Right ventricle myocardium inferior (tissue), 1 donor: ENCODE measurements at regions not wholly inside any gene's neighbourhood (a gene's known extent, or its start where the extent isn't known, plus 50 kb on each side); places are given as distances from the start of the nearest gene placed in this dataset.
A peak's percentile ranks its signal among the peaks of the same experiment; 100 is the strongest.

Source experiments
- ATAC-seq: fragments of 200-7000 bp; cut with Tn5 transposase; one replicate; pipeline ENCODE4 v1.9.1; 2020; ENCODE audit warnings: mild to moderate bottlenecking, moderate library complexity
- DNase-seq: peaks from one replicate; pipeline ENCODE4 v3.0.0; 2021; ENCODE audit errors: missing footprints
- intact Hi-C: fragments of 100-400 bp; cut with DNase I; formaldehyde crosslinking; loops from one replicate; pipeline ENCODE4 v1.11.0; 2022
- donor health status: DM: no; HTN: yes; CAD: no; lungs with severe emphysema.

DNA sequence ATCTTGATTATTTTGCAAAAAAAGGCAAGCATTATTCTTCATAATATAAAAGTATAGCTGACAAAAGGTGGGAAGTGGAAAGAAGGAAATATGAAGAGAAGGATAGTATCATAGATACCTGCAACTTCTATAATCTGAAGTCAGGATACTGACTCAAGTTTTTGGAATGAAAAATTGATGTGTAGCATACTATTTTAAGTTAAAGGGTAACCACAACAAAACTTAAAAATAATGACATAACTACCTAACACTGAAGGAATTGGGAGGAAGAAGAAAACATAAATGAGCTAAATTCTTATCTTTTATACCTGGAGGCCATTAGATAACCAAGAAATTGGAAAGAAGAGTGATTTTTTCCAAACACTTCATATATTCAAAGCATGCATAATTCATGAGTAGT is 51.8 kb upstream of the TLE1 start:
- DNase-seq (no peak), ATAC-seq (no peak)
- intact Hi-C loops: no loop called here

- intact Hi-C loops: no loop called here
- DNase-seq: no peak
- ATAC-seq: no peak
Measured at GRCh38 chr9:81748091-81748490, 58.7 kb upstream of the TLE1 start.

GRCh38 chr9:81753436-81753835 is 64.1 kb upstream of the TLE1 start:
- no peak for DNase-seq
- ATAC-seq: no peak
- intact Hi-C loops: no loop called here

DNA sequence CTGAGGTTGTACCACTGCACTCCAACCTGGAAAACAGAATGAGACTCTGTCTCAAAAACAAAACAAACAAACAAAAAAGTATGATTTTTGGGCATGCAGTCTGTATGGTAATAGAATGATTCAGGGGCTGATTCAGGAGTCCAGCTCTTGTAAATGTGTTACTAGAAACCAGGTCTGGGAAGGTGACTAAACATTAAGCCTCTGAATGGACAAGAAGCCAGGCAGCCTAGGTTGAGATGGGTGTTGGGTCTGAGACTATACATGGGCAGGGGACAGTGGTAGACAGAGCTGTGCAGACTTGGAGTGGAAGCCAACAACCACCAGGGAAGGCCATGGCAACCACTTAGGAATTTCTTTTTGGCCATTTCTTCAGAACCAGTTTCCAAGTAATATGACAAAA is 64.9 kb upstream of the TLE1 start:
- DNase-seq (no peak), ATAC-seq (no peak)
- intact Hi-C loops: no loop called here

- DNase-seq (no peak), ATAC-seq (no peak)
- intact Hi-C loops: no loop called here
Measured at GRCh38 chr9:81755721-81756120, 66.4 kb upstream of the TLE1 start.

DNA sequence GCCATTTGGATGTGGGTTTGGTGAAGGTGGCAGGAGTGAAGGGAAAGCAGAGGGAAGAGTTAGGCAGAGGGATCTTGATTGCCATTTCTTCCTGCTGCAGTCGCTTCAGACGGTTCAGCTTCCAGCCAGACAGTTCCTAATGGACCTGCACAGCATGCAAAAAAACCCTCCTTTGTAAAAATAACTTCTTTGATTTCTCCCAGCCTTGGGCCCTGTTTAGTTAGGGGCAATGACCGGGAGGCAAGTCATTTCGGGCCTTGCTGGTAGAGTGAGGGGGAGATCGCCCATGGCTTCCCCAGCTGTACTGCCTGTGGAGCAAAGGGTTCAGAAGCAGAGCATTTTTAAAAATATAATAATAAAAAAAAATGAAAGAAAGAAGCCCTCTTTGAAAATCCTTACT is 67.2 kb upstream of the TLE1 start:
- DNase-seq (no peak), ATAC-seq (no peak)
- intact Hi-C loops: no loop called here

DNA sequence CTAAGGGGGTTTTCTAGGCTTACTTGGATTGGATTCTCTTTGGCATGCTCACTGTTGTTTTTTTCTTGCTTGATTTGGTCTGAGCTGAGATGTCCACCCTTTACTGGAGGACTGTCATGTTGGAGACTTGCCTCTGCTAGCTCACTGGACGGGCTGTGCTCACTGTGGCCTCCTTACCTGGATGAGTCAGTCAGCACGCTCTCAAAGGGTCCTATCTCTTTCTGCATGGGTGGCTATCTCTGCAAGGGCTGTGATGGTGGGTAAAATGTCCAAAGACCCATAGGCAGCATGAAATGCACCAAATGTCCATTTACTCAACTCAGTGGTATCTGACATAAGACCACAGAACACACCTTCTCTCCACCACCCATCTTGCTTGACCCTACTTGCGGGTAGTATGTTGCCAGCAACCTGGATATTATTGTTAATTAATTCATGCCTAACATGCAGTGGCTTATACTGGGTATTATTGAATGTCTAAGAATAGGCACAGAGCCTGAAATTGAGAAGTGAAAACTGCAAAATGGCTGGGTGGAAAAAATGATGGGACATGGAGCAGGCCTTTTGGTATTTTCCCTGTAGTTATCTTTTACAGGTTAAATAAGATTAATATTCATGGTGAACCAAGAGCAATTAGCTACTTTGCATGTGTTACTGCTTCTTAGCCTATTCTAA is 68.9 kb upstream of the TLE1 start:
- no peak for ATAC-seq
- no peak for DNase-seq
- intact Hi-C loops: no loop called here

DNA sequence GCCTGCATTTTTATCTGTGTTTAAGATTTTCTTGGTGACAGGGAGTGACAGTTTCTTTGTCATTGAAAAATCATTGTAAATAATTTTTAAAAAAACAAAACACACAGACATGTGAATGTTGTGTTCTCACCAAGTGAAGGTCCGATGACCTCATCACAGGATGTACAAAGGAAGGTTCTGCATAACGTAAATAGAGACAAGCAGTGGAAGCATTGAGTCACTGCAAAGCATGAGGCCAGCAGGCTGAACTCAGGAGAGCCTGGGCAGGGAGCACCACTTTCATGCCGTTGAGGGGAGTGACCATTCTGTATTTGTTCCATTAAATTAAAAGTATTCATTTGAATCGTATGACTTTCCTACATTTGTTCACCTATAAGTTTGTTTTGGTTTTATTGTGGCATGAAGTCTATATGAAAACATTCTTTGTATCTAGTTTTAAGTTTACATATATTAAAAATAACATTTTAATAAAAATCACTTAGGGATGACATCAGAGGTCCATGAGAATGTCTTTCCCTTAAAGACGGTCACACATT is 70.4 kb upstream of the TLE1 start:
- DNase-seq (no peak), ATAC-seq (no peak)
- intact Hi-C loops: no loop called here

DNA sequence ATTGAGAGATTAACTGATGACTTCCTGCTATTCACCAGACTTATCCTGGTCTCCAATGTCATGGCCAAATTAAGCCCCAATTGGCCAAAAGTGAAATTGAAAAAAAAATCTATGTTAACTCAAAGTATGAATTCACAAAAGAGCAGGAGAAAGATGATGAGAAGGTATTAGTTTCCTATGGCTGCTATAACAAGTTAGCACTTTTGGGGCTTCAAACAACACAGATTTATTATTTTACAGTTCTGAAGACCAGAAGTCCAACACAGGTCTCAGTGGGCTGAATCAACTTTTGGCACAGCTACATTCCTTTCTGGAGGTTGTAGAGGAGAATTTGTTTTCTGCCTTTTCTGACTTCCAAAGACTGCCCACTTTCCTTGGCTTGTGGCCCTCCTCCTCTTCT is 78.6 kb upstream of the TLE1 start:
- DNase-seq (no peak), ATAC-seq (no peak)
- intact Hi-C loops: no loop called here

DNA sequence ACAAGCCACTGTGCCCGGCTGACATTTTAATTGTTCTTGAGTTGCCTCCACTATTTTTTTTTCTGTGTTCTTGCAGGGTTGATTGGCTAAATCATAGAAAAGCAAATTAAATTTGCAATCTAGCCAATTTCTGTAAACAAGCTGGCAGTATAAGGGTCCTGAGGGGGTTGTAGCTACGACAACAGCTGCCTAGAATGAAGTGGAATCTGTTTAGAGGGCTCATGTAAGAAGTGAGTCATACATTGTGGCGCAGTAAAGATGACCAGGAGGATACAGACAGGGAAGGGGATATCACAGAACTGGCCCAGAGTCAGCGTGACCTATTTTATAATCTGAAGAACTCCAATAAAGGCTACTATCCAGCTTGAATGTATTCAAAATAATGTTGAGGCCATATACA is 82.2 kb upstream of the TLE1 start:
- DNase-seq: no peak
- intact Hi-C loops: loop anchor here (10.0 kb wide), 2 partner anchors 57 to 63 kb away; no protein-coding TSS in a partner anchor
- ATAC-seq: no peak

DNA sequence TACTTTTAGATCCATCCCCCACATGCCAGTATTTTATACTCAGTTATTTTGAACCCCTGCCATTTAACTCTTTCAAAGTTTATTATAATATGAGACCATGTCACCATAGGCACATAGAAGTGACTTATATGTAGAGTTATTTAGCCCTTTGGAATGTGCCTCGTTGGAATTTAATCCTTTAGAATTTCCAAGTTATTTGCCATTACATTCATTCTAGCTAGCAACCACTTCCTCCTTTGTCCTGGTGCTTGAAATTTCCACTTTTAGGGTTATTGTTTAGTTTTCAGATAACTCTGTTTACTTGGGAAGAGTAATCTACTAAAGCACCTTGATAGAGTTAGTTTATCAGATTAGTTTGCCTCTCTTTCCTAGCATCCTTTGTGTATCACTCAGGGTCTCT is 82.8 kb upstream of the TLE1 start:
- intact Hi-C loops: loop anchor here (10.0 kb wide), 2 partner anchors 57 to 63 kb away; no protein-coding TSS in a partner anchor
- DNase-seq (no peak), ATAC-seq (no peak)

- DNase-seq (no peak), ATAC-seq (no peak)
- intact Hi-C loops: loop anchor here (10.0 kb wide), 2 partner anchors 58 to 62 kb away; no protein-coding TSS in a partner anchor
Measured at GRCh38 chr9:81776390-81776789, 87.0 kb upstream of the TLE1 start.

- DNase-seq (no peak), ATAC-seq (no peak)
- intact Hi-C loops: loop anchor here (10.0 kb wide), 2 partner anchors 58 to 62 kb away; no protein-coding TSS in a partner anchor
Measured at GRCh38 chr9:81776834-81777233, 87.5 kb upstream of the TLE1 start.

GRCh38 chr9:81777482-81777881 is 88.1 kb upstream of the TLE1 start:
- ATAC-seq (no peak), DNase-seq (no peak)
- intact Hi-C loops: loop anchor here (10.0 kb wide), 2 partner anchors 57 to 63 kb away; no protein-coding TSS in a partner anchor

DNA sequence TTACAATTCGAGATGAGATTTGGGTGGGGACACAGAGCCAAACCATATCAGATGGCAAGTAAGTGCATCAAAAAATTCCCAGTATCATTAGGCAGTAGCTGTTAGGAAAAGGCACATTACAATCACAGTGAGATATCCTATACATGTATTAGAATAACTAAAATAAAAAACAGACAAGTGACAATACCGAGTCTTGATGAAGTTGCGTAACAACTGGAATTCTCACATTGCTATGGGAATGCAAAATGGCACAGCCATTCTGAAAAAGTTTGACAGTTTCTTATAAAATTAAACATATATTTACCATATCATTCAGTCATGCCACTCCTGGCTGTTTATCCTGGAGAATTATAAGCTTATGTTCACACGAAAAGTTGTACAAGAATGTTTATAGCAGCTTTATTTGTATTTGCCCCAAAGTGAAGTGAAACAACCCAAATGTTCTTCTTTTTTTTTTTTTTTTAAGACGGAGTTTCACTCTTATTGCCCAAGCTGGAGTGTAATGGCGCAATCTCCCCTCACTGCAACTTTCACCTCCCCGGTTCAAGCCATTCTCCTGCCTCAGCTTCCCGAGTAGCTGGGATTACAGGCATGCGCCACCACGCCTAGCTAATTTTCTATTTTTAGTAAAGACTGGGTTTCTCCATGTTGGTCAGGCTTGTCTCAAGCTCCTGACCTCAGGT is 93.1 kb upstream of the TLE1 start:
- intact Hi-C loops: no loop called here
- ATAC-seq (no peak), DNase-seq (no peak)

GRCh38 chr9:81787747-81788632 is 98.6 kb upstream of the TLE1 start:
- intact Hi-C loops: no loop called here
- DNase-seq (no peak), ATAC-seq (peak; percentile 91)

GRCh38 chr9:81789721-81790120 is 100.4 kb upstream of the TLE1 start:
- ATAC-seq (no peak), DNase-seq (no peak)
- intact Hi-C loops: no loop called here

GRCh38 chr9:81790166-81790565 is 100.8 kb upstream of the TLE1 start:
- DNase-seq (no peak), ATAC-seq (no peak)
- intact Hi-C loops: no loop called here

DNA sequence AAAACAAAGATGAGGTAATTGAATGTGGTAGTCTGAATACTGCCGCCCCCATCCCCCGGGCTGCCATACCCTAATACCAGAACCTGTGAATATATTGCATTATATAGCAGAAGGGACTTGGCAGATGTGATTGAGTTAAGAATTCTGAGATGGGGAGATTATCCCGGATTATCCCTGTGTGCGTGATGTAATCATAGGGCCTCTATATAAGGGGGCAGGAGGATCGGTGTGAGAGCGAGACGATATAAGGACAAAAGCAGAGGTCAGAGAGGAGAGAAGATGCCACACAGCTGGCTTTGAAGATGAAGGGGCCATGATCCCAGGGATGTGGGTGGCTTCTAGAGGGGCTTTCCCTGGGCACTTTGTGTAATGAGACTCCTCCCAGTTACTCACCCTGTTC is 101.7 kb upstream of the TLE1 start:
- DNase-seq: no peak
- no peak for ATAC-seq
- intact Hi-C loops: no loop called here
